Fibroblast of lung (primary cell): ENCODE measurements at regions not wholly inside any gene's neighbourhood (a gene's known extent, or its start where the extent isn't known, plus 50 kb on each side); places are given as distances from the start of the nearest gene placed in this dataset.

Source experiments
- DNase-seq, 2 donors: peaks; one replicate each; pipeline versions ENCODE4 v3.0.0 to v3.0.0-alpha.2; 2010; ENCODE audit warnings: low read depth in 2 of 2
- H2AFZ ChIP-seq: 2 replicates; pipeline ENCODE4 v1.5.1; 2012; ENCODE audit warnings: low read length, control low read depth, inconsistent platforms
- H3K27ac ChIP-seq: 2 replicates; pipeline ENCODE4 v1.5.1; 2011; ENCODE audit warnings: low read length, control low read depth; ENCODE audit not compliant: insufficient read depth
- H3K27me3 ChIP-seq: 2 replicates; pipeline ENCODE4 v1.5.1; 2011; ENCODE audit warnings: mild to moderate bottlenecking, low read length; ENCODE audit not compliant: control insufficient read depth, insufficient read depth
- H3K36me3 ChIP-seq: 2 replicates; pipeline ENCODE4 v1.5.1; 2011; ENCODE audit warnings: low read length; ENCODE audit not compliant: control insufficient read depth, insufficient read depth
- H3K4me1 ChIP-seq: 2 replicates; pipeline ENCODE4 v1.5.1; 2011; ENCODE audit warnings: low read length; ENCODE audit not compliant: control insufficient read depth, insufficient read depth; ENCODE audit errors: extremely low read depth
- H3K4me2 ChIP-seq: 2 replicates; pipeline ENCODE4 v1.5.1; 2011; ENCODE audit warnings: low read length, control low read depth; ENCODE audit not compliant: insufficient read depth; ENCODE audit errors: extremely low read depth
- H3K4me3 ChIP-seq, 4 experiments: fragments of 200-600 bp in 1 of 4; sonication (generic) in 1 of 4; replicated peaks in 1 of 4; 2 replicates each; pipeline ENCODE4 v1.5.1; 2011 to 2016; ENCODE audit warnings: low read length in 4 of 4, low read depth in 3 of 4, mild to moderate bottlenecking in 3 of 4, control low read depth in 2 of 4, inconsistent platforms in 1 of 4, mixed read lengths in 1 of 4; ENCODE audit not compliant: insufficient read depth in 1 of 4; ENCODE audit errors: control extremely low read depth in 1 of 4
- H3K79me2 ChIP-seq: 2 replicates; pipeline ENCODE4 v1.5.1; 2012; ENCODE audit warnings: mild to moderate bottlenecking, low read length, inconsistent platforms; ENCODE audit not compliant: control insufficient read depth, insufficient read depth
- H3K9ac ChIP-seq: 2 replicates; pipeline ENCODE4 v1.5.1; 2011; ENCODE audit warnings: mild to moderate bottlenecking, low read length, control low read depth; ENCODE audit not compliant: insufficient read depth
- H3K9me3 ChIP-seq: 2 replicates; pipeline ENCODE4 v1.5.1; 2012; ENCODE audit warnings: low read depth, low read length; ENCODE audit not compliant: control insufficient read depth, insufficient read depth
- H4K20me1 ChIP-seq: 2 replicates; pipeline ENCODE4 v1.5.1; 2011; ENCODE audit warnings: low read length; ENCODE audit not compliant: control insufficient read depth, insufficient read depth; ENCODE audit errors: extremely low read depth
- CTCF ChIP-seq, 2 donors: IDR thresholded peaks in 1 of 2; conservative IDR thresholded peaks in 1 of 2; 1 replicate in 1 of 2; 2 replicates in 1 of 2; pipeline ENCODE4 v1.5.1; 2011 to 2012; ENCODE audit warnings: low read length in 2 of 2, control low read depth in 1 of 2, inconsistent platforms in 1 of 2, low read depth in 1 of 2, mild to moderate bottlenecking in 1 of 2
- EZH2 ChIP-seq: IDR thresholded peaks from 2 replicates; pipeline ENCODE4 v1.5.1; 2012; ENCODE audit warnings: low read length, control low read depth, mild to moderate bottlenecking; ENCODE audit errors: missing control alignments

- TF ChIP-seq CTCF (conservative IDR thresholded peaks at IDR 0.05 in 1 of 2, IDR thresholded peaks at IDR 0.05 in 1 of 2; ENCODE audit: low read depth in 1 of 2, low read length in 2 of 2) (no peak), EZH2 (no peak)
- Histone ChIP-seq H3K27ac (no peak overlapping the region), H3K4me2 (no peak overlapping the region), H3K9ac (no peak overlapping the region), H3K4me1 (no peaks in the 10 kb centered on the region), H3K36me3 (no peaks in the 10 kb centered on the region), H3K4me3 (no peak overlapping the region), H2AFZ (no peak overlapping the region), H3K9me3 (no peaks in the 10 kb centered on the region), H3K27me3 (no peaks in the 10 kb centered on the region), H4K20me1 (no peaks in the 10 kb centered on the region), H3K79me2 (no peaks in the 10 kb centered on the region)
- no peak for DNase-seq
Observed at GRCh38 chr5:167156446-167156845, 1135.0 kb upstream of the WWC1 start.

GRCh38 chr5:167158588-167158987 lies 1132.9 kb upstream of the WWC1 start:
- H2AFZ ChIP-seq = no peak overlapping the region

GRCh38 chr5:167160388-167160787 lies 1131.1 kb upstream of the WWC1 start:
- no peaks in the 10 kb centered on the region for H3K4me1 ChIP-seq
- no peak overlapping the region for H2AFZ ChIP-seq
- H3K36me3 ChIP-seq = no peaks in the 10 kb centered on the region
- no peak overlapping the region for H3K27ac ChIP-seq
- no peaks in the 10 kb centered on the region for H3K9me3 ChIP-seq
- H3K4me2 ChIP-seq = no peak overlapping the region
- H3K79me2 ChIP-seq = no peaks in the 10 kb centered on the region
- no peak for DNase-seq
- no peaks in the 10 kb centered on the region for H3K27me3 ChIP-seq
- H3K4me3 ChIP-seq = no peak overlapping the region
- no peak for TF ChIP-seq EZH2
- no peak for TF ChIP-seq CTCF (conservative IDR thresholded peaks at IDR 0.05 in 1 of 2, IDR thresholded peaks at IDR 0.05 in 1 of 2; ENCODE audit: low read depth in 1 of 2, low read length in 2 of 2)
- no peak overlapping the region for H3K9ac ChIP-seq
- H4K20me1 ChIP-seq = no peaks in the 10 kb centered on the region

More at GRCh38 chr5:167158588-167158987, 1132.9 kb upstream of the WWC1 start:
- Histone ChIP-seq H3K4me1 (no peaks in the 10 kb centered on the region), H3K4me3 (no peak overlapping the region), H3K79me2 (no peaks in the 10 kb centered on the region), H3K9me3 (no peaks in the 10 kb centered on the region), H3K27ac (no peak overlapping the region), H3K9ac (no peak overlapping the region), H3K4me2 (no peak overlapping the region), H3K36me3 (no peaks in the 10 kb centered on the region), H3K27me3 (no peaks in the 10 kb centered on the region), H4K20me1 (no peaks in the 10 kb centered on the region)
- no peak for DNase-seq
- TF ChIP-seq EZH2 = no peak
- TF ChIP-seq CTCF (conservative IDR thresholded peaks at IDR 0.05 in 1 of 2, IDR thresholded peaks at IDR 0.05 in 1 of 2; ENCODE audit: low read depth in 1 of 2, low read length in 2 of 2) = no peak
